ENCODE measurements at regions not wholly inside any gene's neighbourhood (a gene's known extent, or its start where the extent isn't known, plus 50 kb on each side); places are given as distances from the start of the nearest gene placed in this dataset.

GRCh38 chr13:90420683-90421082 lies 926.8 kb upstream of the MIR17HG start:
- TF ChIP-seq POLR2A (IDR thresholded peaks at IDR 0.05) (no peak), POLR2AphosphoS5 (IDR thresholded peaks at IDR 0.05) (no peak), EP300 (IDR thresholded peaks at IDR 0.05) (no peak), CTCF (IDR thresholded peaks at IDR 0.05) (no peak)
- no peaks in the 10 kb centered on the region for H3K36me3 ChIP-seq
- intact Hi-C loops (cut with DNase I) = no loop called here
- DNase-seq = no peak
- H3K4me3 ChIP-seq = no peak overlapping the region
- H3K4me1 ChIP-seq = peaks cover 0 to 3% (median 0%) of the 10 kb centered on the region in 4 donors
- 89 to 92% methylated on average over 2 of the region's 2 CpGs for WGBS, 2 donors
- no peak overlapping the region for H3K27ac ChIP-seq
- no peaks in the 10 kb centered on the region for H3K9me3 ChIP-seq
- H3K27me3 ChIP-seq = no peaks in the 10 kb centered on the region

GRCh38 chr13:90427322-90428272 lies 919.9 kb upstream of the MIR17HG start:
- Histone ChIP-seq H3K27me3 (no peaks in the 10 kb centered on the region), H3K4me3 (no peak overlapping the region), H3K9me3 (no peaks in the 10 kb centered on the region), H3K4me1 (no peaks in the 10 kb centered on the region), H3K27ac (no peak overlapping the region), H3K36me3 (no peaks in the 10 kb centered on the region)
- 60% methylated on average over 8 of the region's 8 CpGs for whole genome bisulfite sequencing, 2 donors
- intact Hi-C loops (cut with DNase I) = no loop called here
- no peak for TF ChIP-seq POLR2A (IDR thresholded peaks at IDR 0.05)
- TF ChIP-seq EP300 (IDR thresholded peaks at IDR 0.05) = no peak
- no peak for TF ChIP-seq POLR2AphosphoS5 (IDR thresholded peaks at IDR 0.05)
- TF ChIP-seq CTCF (IDR thresholded peaks at IDR 0.05) = no peak
- no peak for DNase-seq

DNA sequence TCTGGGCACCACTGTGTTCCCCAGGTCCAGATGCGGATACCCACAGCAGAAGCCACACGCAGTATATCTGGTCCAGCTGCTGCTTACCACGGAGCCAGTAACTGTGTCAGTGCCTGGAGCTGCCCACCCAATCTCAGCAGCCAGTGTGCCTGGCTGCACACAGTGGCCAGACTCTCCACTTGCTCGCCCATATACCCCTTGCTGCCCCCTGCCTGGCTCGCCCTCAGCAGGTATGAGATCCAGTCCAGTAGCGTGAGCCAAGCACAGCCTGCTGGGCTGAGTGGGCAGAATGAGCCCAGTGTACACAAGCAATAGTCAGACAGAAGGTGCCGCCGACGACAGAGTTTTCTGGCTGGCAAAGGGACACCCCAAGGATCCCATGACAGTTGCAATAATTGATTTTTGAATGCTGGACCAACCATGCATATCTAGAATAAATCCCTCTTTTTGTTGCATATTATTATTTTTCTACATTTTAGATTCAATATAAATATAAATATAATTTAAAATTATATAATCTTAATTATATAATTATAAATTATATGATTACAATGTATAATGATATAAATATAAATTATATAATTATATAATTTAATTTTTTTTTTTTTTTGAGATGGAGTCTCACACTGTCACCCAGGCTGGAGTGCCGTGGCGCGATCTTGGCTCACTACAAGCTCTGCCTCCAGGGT lies 918.8 kb upstream of the MIR17HG start:
- Histone ChIP-seq H3K4me1 (no peaks in the 10 kb centered on the region), H3K9me3 (no peaks in the 10 kb centered on the region), H3K36me3 (no peaks in the 10 kb centered on the region), H3K4me3 (no peak overlapping the region), H3K27ac (no peak overlapping the region), H3K27me3 (no peaks in the 10 kb centered on the region)
- intact Hi-C loops (cut with DNase I) = no loop called here
- no peak for DNase-seq
- no peak for TF ChIP-seq POLR2A (IDR thresholded peaks at IDR 0.05)
- TF ChIP-seq CTCF (IDR thresholded peaks at IDR 0.05) = no peak
- TF ChIP-seq POLR2AphosphoS5 (IDR thresholded peaks at IDR 0.05) = no peak
- WGBS, 2 donors = 94 to 96% methylated on average over 12 of the region's 12 CpGs

DNA sequence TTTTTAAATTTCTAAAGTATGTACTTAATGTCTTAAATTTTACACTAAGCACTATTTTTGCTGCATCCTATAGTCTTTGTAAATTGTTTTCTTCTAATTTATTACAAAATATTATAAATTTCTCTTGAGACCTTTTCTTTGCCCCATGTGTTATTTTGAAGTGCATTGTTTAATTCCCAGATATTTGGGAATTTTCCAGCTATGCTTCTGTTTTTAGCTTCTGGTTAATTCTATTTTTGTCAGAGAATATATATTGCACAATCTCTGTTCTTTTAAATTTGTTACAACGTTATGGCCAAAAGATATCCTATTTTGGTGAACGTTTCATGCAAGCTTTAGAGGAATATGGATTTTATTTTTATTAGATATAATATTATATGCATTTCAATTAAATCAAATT lies 917.4 kb upstream of the MIR17HG start:
- intact Hi-C loops (cut with DNase I) = no loop called here
- no peaks in the 10 kb centered on the region for H3K36me3 ChIP-seq
- DNase-seq = no peak
- H3K27me3 ChIP-seq = no peaks in the 10 kb centered on the region
- H3K4me3 ChIP-seq = no peak overlapping the region
- H3K27ac ChIP-seq = no peak overlapping the region
- TF ChIP-seq CTCF (IDR thresholded peaks at IDR 0.05) (no peak), EP300 (IDR thresholded peaks at IDR 0.05) (no peak), POLR2A (IDR thresholded peaks at IDR 0.05) (no peak), POLR2AphosphoS5 (IDR thresholded peaks at IDR 0.05) (no peak)
- no peaks in the 10 kb centered on the region for H3K9me3 ChIP-seq
- WGBS, 2 donors = 73% methylated on average over 2 of the region's 2 CpGs
- no peaks in the 10 kb centered on the region for H3K4me1 ChIP-seq

Data from sigmoid colon (tissue), 6 donors.